Spleen (tissue), 7 donors: ENCODE measurements at regions not wholly inside any gene's neighbourhood (a gene's known extent, or its start where the extent isn't known, plus 50 kb on each side); places are given as distances from the start of the nearest gene placed in this dataset.

Experiments used
- CTCF ChIP-seq, 11 experiments: fragments of 200-600 bp in 7 of 11; fragments of 450-650 bp in 4 of 11; sonication (generic) in 4 of 11; IDR thresholded peaks in 8 of 11; conservative IDR thresholded peaks in 3 of 11; 1 replicate in 7 of 11; 2 replicates in 4 of 11; pipeline versions ENCODE4 v1.4.0 to v1.8.0; 2016 to 2021; ENCODE audit warnings: antibody characterized with exemption in 11 of 11, inconsistent platforms in 4 of 11, mild to moderate bottlenecking in 1 of 11
- POLR2A ChIP-seq, 3 donors: fragments of 450-650 bp; IDR thresholded peaks; one replicate each; pipeline ENCODE4 v1.5.1; 2017; ENCODE audit warnings: antibody characterized with exemption in 3 of 3, mild to moderate bottlenecking in 1 of 3
- POLR2AphosphoS5 ChIP-seq, 3 donors: sonication (generic); formaldehyde crosslinking; IDR thresholded peaks; one replicate each; pipeline ENCODE4 v1.5.1; 2017; ENCODE audit warnings: antibody characterized with exemption in 3 of 3
- donor health status: DM: no; HTN: no; CAD: no; lungs with moderate emphysema.
- donor health status: DM: no; HTN: no; CAD: no.
- donor health status: DM: no; HTN: no; CAD: no.

DNA sequence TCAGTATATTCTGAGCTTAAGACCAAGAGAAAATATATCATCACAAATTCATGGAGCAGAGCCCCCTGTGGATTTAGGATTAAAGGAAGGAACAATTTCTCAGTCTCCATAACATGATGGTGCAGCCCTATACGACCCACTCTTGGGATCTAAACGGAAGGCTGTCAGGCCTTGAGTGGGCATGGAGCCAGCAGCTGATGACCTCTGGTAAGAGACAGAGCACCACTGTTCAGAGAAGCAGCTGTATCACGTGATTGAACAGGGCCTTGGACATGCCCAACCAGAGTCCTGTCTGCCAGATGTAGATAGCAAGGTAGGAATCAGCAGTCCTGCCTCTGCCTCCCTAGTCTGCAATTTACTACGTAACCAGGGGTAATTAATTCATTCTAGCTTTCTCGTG is 259.4 kb upstream of the POU3F2 start:
- no peak for TF ChIP-seq POLR2A (IDR thresholded peaks at IDR 0.05)
- TF ChIP-seq CTCF (IDR thresholded peaks at IDR 0.05 in 8 of 11, conservative IDR thresholded peaks at IDR 0.05 in 3 of 11) = no peak
- TF ChIP-seq POLR2AphosphoS5 (IDR thresholded peaks at IDR 0.05) = no peak
